HepG2 (cell line): ENCODE measurements at regions not wholly inside any gene's neighbourhood (a gene's known extent, or its start where the extent isn't known, plus 50 kb on each side); places are given as distances from the start of the nearest gene placed in this dataset.

Source experiments
- ATAC-seq: fragments of 200-7000 bp; cut with Tn5 transposase; 3 replicates; pipeline ENCODE4 v1.9.1; 2020; ENCODE audit warnings: mild to moderate bottlenecking, moderate library complexity
- BruUV-seq: library from RNA; stranded (reverse); fragments of 400-500 nt; replicated peaks from 2 replicates; lab custom pipeline; 2021; lab: Mats Ljungman, UMichigan
- CTCF ChIA-PET: fragments of 300-600 bp; formaldehyde crosslinking; extraction: SDS; loops from one replicate; lab custom pipeline; 2021; ENCODE audit warnings: low total read pairs, inconsistent platforms, low intra/inter-chr PET ratio; lab: Yijun Ruan, JAX
- POLR2A ChIA-PET: fragments of 350-600 bp; sonication (Branson Sonifier 250); formaldehyde crosslinking; loops from one replicate; lab custom pipeline; 2020; ENCODE audit warnings: antibody characterized with exemption, inconsistent platforms; lab: Yijun Ruan, JAX
- DNase-seq: peaks from one replicate; pipeline ENCODE4 v3.0.0-alpha.2; 2015; ENCODE audit warnings: low spot score
- FAIRE-seq: peaks from 3 replicates; lab custom pipeline; 2011; peaks lifted over from hg19 to GRCh38; lab: Jason Lieb, UNC
- H2AFZ ChIP-seq: one replicate; pipeline ENCODE4 v1.6.1; 2011; ENCODE audit warnings: low read length, inconsistent platforms
- H3K27ac ChIP-seq: fragments of 300-600 bp; 3 replicates; pipeline ENCODE4 v1.8.0; 2011; ENCODE audit warnings: mixed run types, mild to moderate bottlenecking, mixed read lengths, low read length, inconsistent platforms; ENCODE audit not compliant: insufficient read depth; ENCODE audit errors: extremely low read length
- H3K27me3 ChIP-seq, 2 experiments: fragments of 200-600 bp in 1 of 2; 2 replicates in 1 of 2; 3 replicates in 1 of 2; pipeline versions ENCODE4 v1.6.0 to v1.8.0; 2011; ENCODE audit warnings: low read length in 2 of 2, mild to moderate bottlenecking in 2 of 2, moderate library complexity in 2 of 2, inconsistent platforms in 1 of 2; ENCODE audit not compliant: insufficient read depth in 2 of 2, control insufficient read depth in 1 of 2
- H3K36me3 ChIP-seq, 2 experiments: fragments of 200-600 bp in 1 of 2; replicated peaks in 1 of 2; 2 replicates in 1 of 2; 3 replicates in 1 of 2; pipeline versions ENCODE4 v1.5.1 to v1.8.0; 2011; ENCODE audit warnings: low read length in 2 of 2, inconsistent platforms in 1 of 2; ENCODE audit not compliant: insufficient read depth in 2 of 2, control insufficient read depth in 1 of 2
- H3K4me1 ChIP-seq: 2 replicates; pipeline ENCODE4 v1.5.1; 2012; ENCODE audit warnings: low read length, inconsistent platforms; ENCODE audit not compliant: insufficient read depth
- H3K4me2 ChIP-seq: 2 replicates; pipeline ENCODE4 v1.6.0; 2011; ENCODE audit warnings: low read depth, low read length, inconsistent platforms
- H3K4me3 ChIP-seq, 3 experiments: fragments of 200-600 bp in 1 of 3; sonication (generic), shearing (Covaris generic) in 1 of 3; replicated peaks in 1 of 3; 2 replicates each; pipeline ENCODE4 v1.5.1; 2011 to 2016; ENCODE audit warnings: low read length in 3 of 3, inconsistent platforms in 2 of 3, low read depth in 2 of 3, mild to moderate bottlenecking in 2 of 3, control low read depth in 1 of 3, mixed read lengths in 1 of 3; ENCODE audit not compliant: insufficient read depth in 1 of 3
- H3K79me2 ChIP-seq: one replicate; pipeline ENCODE4 v1.6.1; 2011; ENCODE audit warnings: low read length, inconsistent platforms; ENCODE audit not compliant: insufficient read depth
- H3K9ac ChIP-seq: 2 replicates; pipeline ENCODE4 v1.6.0; 2011; ENCODE audit warnings: mild to moderate bottlenecking, low read depth, low read length, inconsistent platforms; ENCODE audit not compliant: insufficient read depth
- H3K9me3 ChIP-seq: 2 replicates; pipeline ENCODE4 v1.5.1; 2012; ENCODE audit warnings: mild to moderate bottlenecking, low read length
- H4K20me1 ChIP-seq: 2 replicates; pipeline ENCODE4 v1.6.0; 2011; ENCODE audit warnings: inconsistent platforms, mild to moderate bottlenecking, low read length, moderate library complexity; ENCODE audit not compliant: insufficient read depth
- ARNT2 ChIP-seq: sonication (generic); formaldehyde crosslinking; IDR thresholded peaks from 2 replicates; pipeline ENCODE4 v1.8.0; 2022; ENCODE audit warnings: mild to moderate bottlenecking, low read depth, missing genetic modification reagents, moderate library complexity
- CENPT ChIP-seq: sonication (generic); formaldehyde crosslinking; IDR thresholded peaks from 2 replicates; pipeline ENCODE4 v1.8.0; 2022; ENCODE audit warnings: low read depth, mild to moderate bottlenecking, moderate library complexity, missing genetic modification reagents
- FOXA3 ChIP-seq: IDR thresholded peaks from 2 replicates; pipeline ENCODE4 v1.6.1; 2016; ENCODE audit warnings: missing genetic modification reagents, missing compliant biosample characterization
- FOXP1 ChIP-seq, 2 experiments: fragments of 450-650 bp in 1 of 2; IDR thresholded peaks; 2 replicates each; pipeline ENCODE4 v1.6.1; 2017 to 2018; ENCODE audit warnings: antibody characterized with exemption in 1 of 2
- HIVEP1 ChIP-seq: sonication (generic); formaldehyde crosslinking; IDR thresholded peaks from 2 replicates; pipeline ENCODE4 v1.4.0; 2020; ENCODE audit warnings: mild to moderate bottlenecking, missing genetic modification reagents
- HNRNPL ChIP-seq: fragments of 200-400 bp; formaldehyde crosslinking; IDR thresholded peaks from 2 replicates; pipeline ENCODE4 v1.6.1; 2017; ENCODE audit warnings: mild to moderate bottlenecking, low read depth, low read length
- KAT8 ChIP-seq: IDR thresholded peaks from 2 replicates; pipeline ENCODE4 v1.6.1; 2016; ENCODE audit warnings: missing genetic modification reagents, missing compliant biosample characterization
- KMT2B ChIP-seq: IDR thresholded peaks from 2 replicates; pipeline ENCODE4 v1.6.1; 2016; ENCODE audit warnings: missing genetic modification reagents, missing compliant biosample characterization
- MXI1 ChIP-seq: IDR thresholded peaks from 3 replicates; pipeline ENCODE4 v1.6.1; 2012; ENCODE audit warnings: low read depth, low read length, inconsistent platforms, borderline replicate concordance
- NFYC ChIP-seq: IDR thresholded peaks from 2 replicates; pipeline ENCODE4 v1.6.1; 2016; ENCODE audit warnings: missing genetic modification reagents, missing compliant biosample characterization
- PAF1 ChIP-seq: IDR thresholded peaks from 2 replicates; pipeline ENCODE4 v1.6.1; 2016; ENCODE audit warnings: missing genetic modification reagents, missing compliant biosample characterization
- SUZ12 ChIP-seq: fragments of 150-350 bp; IDR thresholded peaks from 2 replicates; pipeline ENCODE4 v1.6.1; 2014; ENCODE audit warnings: low read depth, low read length
- TBX3 ChIP-seq: fragments of 450-650 bp; IDR thresholded peaks from 2 replicates; pipeline ENCODE4 v1.6.1; 2017; ENCODE audit warnings: antibody characterized with exemption, mild to moderate bottlenecking, inconsistent platforms, borderline replicate concordance
- ZBTB7B ChIP-seq: sonication (generic); formaldehyde crosslinking; IDR thresholded peaks from 2 replicates; pipeline ENCODE4 v1.4.0; 2020; ENCODE audit warnings: missing genetic modification reagents
- ZC3H13 ChIP-seq: sonication (generic); formaldehyde crosslinking; IDR thresholded peaks from 2 replicates; pipeline ENCODE4 v1.8.1; 2023; ENCODE audit warnings: mild to moderate bottlenecking, missing genetic modification reagents, moderate library complexity
- ZNF225 ChIP-seq: sonication (generic); formaldehyde crosslinking; IDR thresholded peaks from 2 replicates; pipeline ENCODE4 v1.4.0; 2020; ENCODE audit warnings: mild to moderate bottlenecking, missing genetic modification reagents
- ZNF850 ChIP-seq: sonication (generic); formaldehyde crosslinking; conservative IDR thresholded peaks from 2 replicates; pipeline ENCODE4 v1.9.0; 2021; ENCODE audit warnings: mild to moderate bottlenecking, missing genetic modification reagents
- WGBS: methylation state at CpG from one replicate; pipeline ENCODE4 v1.1.6; 2017; ENCODE audit warnings: low lambda C conversion rate; 5-methylcytosine and 5-hydroxymethylcytosine counted together
- in situ Hi-C: cut with HindIII; loops from 2 replicates; pipeline ENCODE4 v1.10.0; 2017; ENCODE audit warnings: low pct_unique_long_range_greater_than_20kb; ENCODE audit not compliant: extremely low pct_ligation_motif_present
- intact Hi-C: fragments of 100-400 bp; cut with micrococcal nuclease; formaldehyde crosslinking; loops from one replicate; pipeline ENCODE4 v1.10.0; 2022; ENCODE audit not compliant: unreplicated experiment
- TF ChIP-seq, protein P1 (sequence below): sonication (generic); formaldehyde crosslinking; IDR thresholded peaks from 2 replicates; pipeline ENCODE4 v1.4.0; 2020; ENCODE audit warnings: missing genetic modification reagents, borderline replicate concordance

DNA sequence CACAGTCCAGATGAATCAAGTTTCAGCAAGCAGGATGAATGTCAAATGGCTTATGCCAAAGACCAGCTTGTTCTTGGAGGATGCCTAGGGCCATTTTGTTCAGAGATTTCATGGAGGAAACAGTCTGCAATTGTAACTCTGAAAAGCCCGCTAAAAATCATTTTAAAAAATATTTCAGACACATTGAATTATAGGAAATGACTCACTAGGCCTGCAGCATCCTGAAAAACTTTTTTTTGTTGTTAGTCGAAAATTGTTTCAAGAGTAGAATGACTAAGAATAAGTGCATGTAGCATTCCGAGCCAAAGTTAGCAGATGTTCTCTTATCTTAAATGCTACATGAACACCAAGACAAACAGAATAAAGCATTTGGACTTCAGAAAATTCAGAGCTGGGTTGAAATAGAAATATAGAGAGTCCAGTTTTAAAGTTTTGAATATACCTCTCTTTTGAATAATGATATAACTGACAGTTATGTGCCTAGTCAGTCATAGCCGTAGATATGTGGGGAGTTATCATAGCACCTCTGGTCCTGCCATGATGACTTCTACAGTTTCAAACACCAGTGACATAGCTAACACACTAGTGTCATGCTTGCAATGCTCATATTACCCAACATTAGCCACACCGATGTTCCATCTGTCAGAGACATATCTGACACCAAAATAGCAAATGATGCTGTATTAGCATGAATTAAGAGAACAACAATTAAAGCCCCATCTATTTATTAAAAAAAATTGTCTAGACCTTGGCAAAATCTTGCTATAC, 1462.8 kb upstream of the GBE1 start (continued):
- TF ChIP-seq HIVEP1 (no peak), TBX3 (no peak), KMT2B (no peak)
- TF ChIP-seq, all 625 proteins: peak for 0

DNA sequence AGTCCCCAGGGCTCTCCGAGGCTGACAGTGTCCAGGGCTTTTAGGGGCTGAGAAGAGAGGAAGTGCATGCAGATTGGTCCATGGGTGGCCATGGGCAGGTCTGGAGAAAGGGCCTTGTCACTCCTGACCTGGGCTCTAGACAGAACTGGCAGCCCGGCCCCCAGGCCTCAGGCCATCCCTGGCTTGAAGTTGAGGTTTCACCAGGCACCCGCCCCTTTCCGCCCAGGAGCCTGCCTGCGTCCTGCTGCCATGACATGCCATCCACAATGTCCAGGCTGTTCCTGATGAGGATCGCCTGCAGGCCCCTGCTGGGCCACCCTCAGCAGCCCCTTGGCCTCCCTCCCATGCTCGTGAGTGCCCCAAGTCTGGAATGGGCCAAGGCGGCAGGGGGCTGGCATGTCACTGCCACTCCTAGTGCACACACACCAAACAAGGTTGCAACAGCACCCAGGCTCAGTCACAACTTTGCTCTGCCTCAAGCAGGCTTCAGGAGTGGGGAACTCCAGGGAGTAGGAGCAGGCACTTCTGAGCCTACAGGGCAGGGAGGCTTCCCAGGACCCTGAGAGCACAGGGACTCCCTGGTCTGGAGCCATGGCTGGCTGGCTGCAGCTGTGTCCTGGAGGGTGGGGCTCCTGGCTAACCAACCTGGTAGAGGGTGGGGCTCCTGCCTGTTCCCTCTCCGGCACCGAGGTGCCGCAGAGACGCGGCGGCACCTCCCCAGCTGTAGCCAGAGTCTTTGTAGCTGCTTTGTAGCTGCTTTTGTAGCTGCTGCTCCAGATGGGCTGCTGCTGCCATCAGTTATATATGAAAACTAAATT, 1457.1 kb upstream of the GBE1 start:
- H3K27me3 ChIP-seq, result no peaks in the 10 kb centered on the region; a peak in 1 of 5 replicates
- TF ChIP-seq ARNT2 (no peak), FOXA3 (CRISPR knock-in tag) (no peak), ZBTB7B (CRISPR knock-in tag) (no peak), MXI1 (no peak), KAT8 (no peak), FOXP1 (IDR thresholded peaks at IDR 0.05) (no peak), FOXP1 (CRISPR knock-in tag; IDR thresholded peaks at IDR 0.05) (no peak), ZNF850 (CRISPR knock-in tag) (no peak), CENPT (CRISPR knock-in tag) (no peak), ZNF225 (CRISPR knock-in tag) (no peak), PAF1 (no peak), NFYC (CRISPR knock-in tag) (no peak), HNRNPL (no peak), SUZ12 (no peak), ZC3H13 (no peak)
- TF ChIP-seq, protein P1, sequence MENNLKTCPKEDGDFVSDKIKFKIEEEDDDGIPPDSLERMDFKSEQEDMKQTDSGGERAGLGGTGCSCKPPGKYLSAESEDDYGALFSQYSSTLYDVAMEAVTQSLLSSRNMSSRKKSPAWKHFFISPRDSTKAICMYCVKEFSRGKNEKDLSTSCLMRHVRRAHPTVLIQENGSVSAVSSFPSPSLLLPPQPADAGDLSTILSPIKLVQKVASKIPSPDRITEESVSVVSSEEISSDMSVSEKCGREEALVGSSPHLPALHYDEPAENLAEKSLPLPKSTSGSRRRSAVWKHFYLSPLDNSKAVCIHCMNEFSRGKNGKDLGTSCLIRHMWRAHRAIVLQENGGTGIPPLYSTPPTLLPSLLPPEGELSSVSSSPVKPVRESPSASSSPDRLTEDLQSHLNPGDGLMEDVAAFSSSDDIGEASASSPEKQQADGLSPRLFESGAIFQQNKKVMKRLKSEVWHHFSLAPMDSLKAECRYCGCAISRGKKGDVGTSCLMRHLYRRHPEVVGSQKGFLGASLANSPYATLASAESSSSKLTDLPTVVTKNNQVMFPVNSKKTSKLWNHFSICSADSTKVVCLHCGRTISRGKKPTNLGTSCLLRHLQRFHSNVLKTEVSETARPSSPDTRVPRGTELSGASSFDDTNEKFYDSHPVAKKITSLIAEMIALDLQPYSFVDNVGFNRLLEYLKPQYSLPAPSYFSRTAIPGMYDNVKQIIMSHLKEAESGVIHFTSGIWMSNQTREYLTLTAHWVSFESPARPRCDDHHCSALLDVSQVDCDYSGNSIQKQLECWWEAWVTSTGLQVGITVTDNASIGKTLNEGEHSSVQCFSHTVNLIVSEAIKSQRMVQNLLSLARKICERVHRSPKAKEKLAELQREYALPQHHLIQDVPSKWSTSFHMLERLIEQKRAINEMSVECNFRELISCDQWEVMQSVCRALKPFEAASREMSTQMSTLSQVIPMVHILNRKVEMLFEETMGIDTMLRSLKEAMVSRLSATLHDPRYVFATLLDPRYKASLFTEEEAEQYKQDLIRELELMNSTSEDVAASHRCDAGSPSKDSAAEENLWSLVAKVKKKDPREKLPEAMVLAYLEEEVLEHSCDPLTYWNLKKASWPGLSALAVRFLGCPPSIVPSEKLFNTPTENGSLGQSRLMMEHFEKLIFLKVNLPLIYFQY (CRISPR knock-in tag), result no peak
- ATAC-seq, result peak; percentile 38; the same call in 1 of the 3 replicates

More for the DNA sequence above, 1457.1 kb upstream of the GBE1 start:
- H3K36me3 ChIP-seq, result no peaks in the 10 kb centered on the region
- no peak overlapping the region for H3K4me2 ChIP-seq
- ChIA-PET POLR2A (no interaction called here), CTCF (no interaction called here)
- DNase-seq (no peak), FAIRE-seq (no peak)
- H2AFZ ChIP-seq, result no peak overlapping the region
- H3K9ac ChIP-seq, result no peak overlapping the region
- in situ Hi-C loops (no loop called here), intact Hi-C loops (no loop called here)
- H4K20me1 ChIP-seq, result no peaks in the 10 kb centered on the region
- H3K4me1 ChIP-seq, result no peaks in the 10 kb centered on the region
- H3K79me2 ChIP-seq, result no peaks in the 10 kb centered on the region
- WGBS, result 66% methylated on average over 7 of the region's 14 CpGs
- no peak overlapping the region for H3K27ac ChIP-seq
- H3K9me3 ChIP-seq, result no peaks in the 10 kb centered on the region
- H3K4me3 ChIP-seq, result no peak overlapping the region
- BruUV-seq, result no TSS peak
